ENCODE measurements at regions not wholly inside any gene's neighbourhood (a gene's known extent, or its start where the extent isn't known, plus 50 kb on each side); places are given as distances from the start of the nearest gene placed in this dataset.
"Not testable (repeated sequence)": the region's sequence is repeated elsewhere in the genome, so short reads cannot be mapped to it uniquely, and the experiment has no call there.

GRCh38 chr2:84131278-84131830 lies 327.7 kb downstream of the SUCLG1 start:
- in situ Hi-C loops (cut with MboI; ENCODE audit: low pct_unique_long_range_greater_than_20kb, low sequenced_read_pairs, unreplicated experiment): no loop called here
- no peak for TF ChIP-seq CTCF (IDR thresholded peaks at IDR 0.05; ENCODE audit: extremely low read depth, insufficient read depth, missing control alignments)
- DNase-seq (ENCODE audit: low spot score): no peak

GRCh38 chr2:84129018-84129417 lies 330.1 kb downstream of the SUCLG1 start:
- in situ Hi-C loops (cut with MboI; ENCODE audit: low pct_unique_long_range_greater_than_20kb, low sequenced_read_pairs, unreplicated experiment): no loop called here
- DNase-seq (ENCODE audit: low spot score): no peak
- TF ChIP-seq CTCF (IDR thresholded peaks at IDR 0.05; ENCODE audit: extremely low read depth, insufficient read depth, missing control alignments): no peak

GRCh38 chr2:84127812-84128211 lies 331.3 kb downstream of the SUCLG1 start:
- in situ Hi-C loops (cut with MboI; ENCODE audit: low pct_unique_long_range_greater_than_20kb, low sequenced_read_pairs, unreplicated experiment); DNase-seq (ENCODE audit: low spot score): not testable (repeated sequence)

- in situ Hi-C loops (cut with MboI; ENCODE audit: low pct_unique_long_range_greater_than_20kb, low sequenced_read_pairs, unreplicated experiment): no loop called here
- TF ChIP-seq CTCF (IDR thresholded peaks at IDR 0.05; ENCODE audit: extremely low read depth, insufficient read depth, missing control alignments): no peak
- no peak for DNase-seq (ENCODE audit: low spot score)
Observed at GRCh38 chr2:84126530-84126929, 332.6 kb downstream of the SUCLG1 start.

- in situ Hi-C loops (cut with MboI; ENCODE audit: low pct_unique_long_range_greater_than_20kb, low sequenced_read_pairs, unreplicated experiment): no loop called here
- no peak for DNase-seq (ENCODE audit: low spot score)
- no peak for TF ChIP-seq CTCF (IDR thresholded peaks at IDR 0.05; ENCODE audit: extremely low read depth, insufficient read depth, missing control alignments)
Observed at GRCh38 chr2:84126084-84126483, 333.0 kb downstream of the SUCLG1 start.

- no peak for TF ChIP-seq CTCF (IDR thresholded peaks at IDR 0.05; ENCODE audit: extremely low read depth, insufficient read depth, missing control alignments)
- DNase-seq (ENCODE audit: low spot score): no peak
Observed at GRCh38 chr2:84116143-84116542, 342.9 kb downstream of the SUCLG1 start.

GRCh38 chr2:84115173-84115857 lies 343.8 kb downstream of the SUCLG1 start:
- no peak for TF ChIP-seq CTCF (IDR thresholded peaks at IDR 0.05; ENCODE audit: extremely low read depth, insufficient read depth, missing control alignments)
- in situ Hi-C loops (cut with MboI; ENCODE audit: low pct_unique_long_range_greater_than_20kb, low sequenced_read_pairs, unreplicated experiment): no loop called here
- DNase-seq (ENCODE audit: low spot score): no peak

More at GRCh38 chr2:84116143-84116542, 342.9 kb downstream of the SUCLG1 start:
- in situ Hi-C loops (cut with MboI; ENCODE audit: low pct_unique_long_range_greater_than_20kb, low sequenced_read_pairs, unreplicated experiment): no loop called here

- DNase-seq (ENCODE audit: low spot score); in situ Hi-C loops (cut with MboI; ENCODE audit: low pct_unique_long_range_greater_than_20kb, low sequenced_read_pairs, unreplicated experiment): not testable (repeated sequence)
Observed at GRCh38 chr2:84103816-84104527, 355.1 kb downstream of the SUCLG1 start.

Data from GM13977 (cell line).